ENCODE measurements at regions not wholly inside any gene's neighbourhood (a gene's known extent, or its start where the extent isn't known, plus 50 kb on each side); places are given as distances from the start of the nearest gene placed in this dataset. TPM values are rescaled to one million over a fixed set of nuclear protein-coding genes. Genes with fewer than 3 reads are reported as not detected.
A peak's percentile ranks its signal among the peaks of the same experiment; 100 is the strongest.

DNA sequence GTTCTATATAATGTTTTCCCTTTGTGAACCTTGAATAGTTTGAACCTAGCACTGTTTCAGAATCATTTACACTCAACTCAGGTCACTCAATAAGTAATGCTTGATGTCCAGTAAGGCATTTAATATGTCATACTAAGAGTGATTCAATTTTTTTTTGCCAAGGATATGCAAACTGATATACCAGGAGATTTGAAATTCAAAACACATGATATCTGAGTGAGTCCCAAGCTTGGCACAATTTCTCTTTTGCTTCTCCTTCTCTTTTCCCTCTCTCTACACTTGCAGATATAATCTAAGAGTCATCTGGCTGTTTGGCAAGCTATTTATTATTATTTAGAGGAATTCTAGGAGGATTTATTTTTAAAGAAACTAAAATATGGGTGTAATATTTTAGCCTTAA is 61.6 kb upstream of the SPAG17 start:
- no peaks in the 10 kb centered on the region for H3K9me3 ChIP-seq (ENCODE audit: control insufficient read depth in 4 of 4, insufficient read depth in 3 of 4, low read length in 3 of 4)
- H3K27me3 ChIP-seq (ENCODE audit: control insufficient read depth in 3 of 3, insufficient read depth in 3 of 3, low read length in 2 of 3): no peaks in the 10 kb centered on the region
- ATAC-seq (ENCODE audit: insufficient read depth, low FRiP score) (no peak), DNase-seq (no peak)
- TF ChIP-seq, protein P1, sequence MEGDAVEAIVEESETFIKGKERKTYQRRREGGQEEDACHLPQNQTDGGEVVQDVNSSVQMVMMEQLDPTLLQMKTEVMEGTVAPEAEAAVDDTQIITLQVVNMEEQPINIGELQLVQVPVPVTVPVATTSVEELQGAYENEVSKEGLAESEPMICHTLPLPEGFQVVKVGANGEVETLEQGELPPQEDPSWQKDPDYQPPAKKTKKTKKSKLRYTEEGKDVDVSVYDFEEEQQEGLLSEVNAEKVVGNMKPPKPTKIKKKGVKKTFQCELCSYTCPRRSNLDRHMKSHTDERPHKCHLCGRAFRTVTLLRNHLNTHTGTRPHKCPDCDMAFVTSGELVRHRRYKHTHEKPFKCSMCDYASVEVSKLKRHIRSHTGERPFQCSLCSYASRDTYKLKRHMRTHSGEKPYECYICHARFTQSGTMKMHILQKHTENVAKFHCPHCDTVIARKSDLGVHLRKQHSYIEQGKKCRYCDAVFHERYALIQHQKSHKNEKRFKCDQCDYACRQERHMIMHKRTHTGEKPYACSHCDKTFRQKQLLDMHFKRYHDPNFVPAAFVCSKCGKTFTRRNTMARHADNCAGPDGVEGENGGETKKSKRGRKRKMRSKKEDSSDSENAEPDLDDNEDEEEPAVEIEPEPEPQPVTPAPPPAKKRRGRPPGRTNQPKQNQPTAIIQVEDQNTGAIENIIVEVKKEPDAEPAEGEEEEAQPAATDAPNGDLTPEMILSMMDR (IDR thresholded peaks at IDR 0.05; ENCODE audit: control extremely low read depth, extremely low read depth): no peak
- no peak overlapping the region for H3K27ac ChIP-seq (ENCODE audit: low read depth in 1 of 2, low read length in 1 of 2)
- H3K4me3 ChIP-seq: no peak overlapping the region
- H3K9ac ChIP-seq (ENCODE audit: insufficient read depth in 1 of 2, low read length in 2 of 2): no peak overlapping the region
- H3K36me3 ChIP-seq (ENCODE audit: control insufficient read depth in 4 of 4, insufficient read depth in 4 of 4, low read length in 4 of 4): no peaks in the 10 kb centered on the region
- H3K4me1 ChIP-seq (ENCODE audit: control insufficient read depth in 5 of 5, insufficient read depth in 5 of 5, low read length in 5 of 5): no peaks in the 10 kb centered on the region

DNA sequence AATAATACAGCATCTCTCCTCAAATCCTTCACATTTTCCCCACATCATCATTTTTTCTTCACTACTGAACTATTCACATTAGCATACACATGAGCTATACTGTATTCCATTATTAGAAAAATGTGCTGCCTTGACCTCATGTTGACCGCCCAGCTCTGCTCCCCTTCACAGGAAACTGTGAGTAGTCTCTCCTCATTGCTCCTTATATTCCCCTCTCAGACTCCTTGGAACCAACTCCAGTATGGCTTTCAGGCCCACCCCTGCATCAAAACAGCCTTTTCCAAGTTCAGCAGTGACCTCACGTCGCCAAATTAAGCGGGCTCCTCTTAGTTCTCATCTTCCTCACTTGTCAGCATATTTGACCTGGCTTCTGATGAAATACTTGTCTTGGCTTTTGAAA is 59.2 kb upstream of the SPAG17 start:
- peak in 1 of 3 donors; percentile 17 for DNase-seq
- ATAC-seq (ENCODE audit: insufficient read depth, low FRiP score): no peak
- H3K9ac ChIP-seq (ENCODE audit: insufficient read depth in 1 of 2, low read length in 2 of 2): no peak overlapping the region
- H3K9me3 ChIP-seq (ENCODE audit: control insufficient read depth in 4 of 4, insufficient read depth in 3 of 4, low read length in 3 of 4): peaks cover 0 to 2% (median 0%) of the 10 kb centered on the region in 4 donors
- TF ChIP-seq, protein P1 (IDR thresholded peaks at IDR 0.05; ENCODE audit: control extremely low read depth, extremely low read depth): no peak
- no peaks in the 10 kb centered on the region for H3K36me3 ChIP-seq (ENCODE audit: control insufficient read depth in 4 of 4, insufficient read depth in 4 of 4, low read length in 4 of 4)
- no peak overlapping the region for H3K4me3 ChIP-seq
- no peaks in the 10 kb centered on the region for H3K4me1 ChIP-seq (ENCODE audit: control insufficient read depth in 5 of 5, insufficient read depth in 5 of 5, low read length in 5 of 5)
- WGBS, 2 donors: 26 to 33% methylated on average over 4 of the region's 4 CpGs
- no peaks in the 10 kb centered on the region for H3K27me3 ChIP-seq (ENCODE audit: control insufficient read depth in 3 of 3, insufficient read depth in 3 of 3, low read length in 2 of 3)
- no peak overlapping the region for H3K27ac ChIP-seq (ENCODE audit: low read depth in 1 of 2, low read length in 1 of 2)

DNA sequence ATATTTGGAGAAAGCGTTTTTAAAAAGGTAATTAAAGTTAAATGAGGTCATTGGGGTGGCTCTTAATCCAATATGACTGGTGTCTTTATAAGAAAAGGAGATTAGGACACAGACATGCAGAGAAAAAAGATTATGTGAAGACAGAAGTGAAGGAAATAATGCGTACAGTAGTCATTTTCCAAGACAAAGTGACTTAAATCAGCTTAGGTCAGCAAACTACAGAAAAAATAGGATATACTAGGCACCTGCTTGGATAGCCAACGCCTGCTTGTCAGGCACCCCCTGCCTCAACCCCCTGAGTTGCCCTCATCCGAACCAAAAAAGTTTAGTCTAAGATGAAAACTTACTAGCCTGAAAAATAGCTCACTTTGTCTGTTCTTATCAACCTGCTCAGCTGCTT is 58.2 kb upstream of the SPAG17 start:
- H3K4me3 ChIP-seq: no peak overlapping the region
- peaks cover 0 to 5% (median 1%) of the 10 kb centered on the region in 4 donors for H3K9me3 ChIP-seq (ENCODE audit: control insufficient read depth in 4 of 4, insufficient read depth in 3 of 4, low read length in 3 of 4)
- TF ChIP-seq, protein P1 (IDR thresholded peaks at IDR 0.05; ENCODE audit: control extremely low read depth, extremely low read depth): no peak
- H3K9ac ChIP-seq (ENCODE audit: insufficient read depth in 1 of 2, low read length in 2 of 2): no peak overlapping the region
- no peak for DNase-seq
- no peaks in the 10 kb centered on the region for H3K27me3 ChIP-seq (ENCODE audit: control insufficient read depth in 3 of 3, insufficient read depth in 3 of 3, low read length in 2 of 3)
- no peaks in the 10 kb centered on the region for H3K4me1 ChIP-seq (ENCODE audit: control insufficient read depth in 5 of 5, insufficient read depth in 5 of 5, low read length in 5 of 5)
- no peak for ATAC-seq (ENCODE audit: insufficient read depth, low FRiP score)
- H3K27ac ChIP-seq (ENCODE audit: low read depth in 1 of 2, low read length in 1 of 2): no peak overlapping the region
- WGBS, 2 donors: 81 to 82% methylated on average over 4 of the region's 4 CpGs
- no peaks in the 10 kb centered on the region for H3K36me3 ChIP-seq (ENCODE audit: control insufficient read depth in 4 of 4, insufficient read depth in 4 of 4, low read length in 4 of 4)

Small RNA genes in the stretch of these regions (small RNA-seq; reads per million reads assigned to genes)
- not detected for gene RNA5SP56 (ENCODE audit: low replicate concordance)

Data from lung (tissue), 12 donors.